ENCODE measurements at regions not wholly inside any gene's neighbourhood (a gene's known extent, or its start where the extent isn't known, plus 50 kb on each side); places are given as distances from the start of the nearest gene placed in this dataset.

DNA sequence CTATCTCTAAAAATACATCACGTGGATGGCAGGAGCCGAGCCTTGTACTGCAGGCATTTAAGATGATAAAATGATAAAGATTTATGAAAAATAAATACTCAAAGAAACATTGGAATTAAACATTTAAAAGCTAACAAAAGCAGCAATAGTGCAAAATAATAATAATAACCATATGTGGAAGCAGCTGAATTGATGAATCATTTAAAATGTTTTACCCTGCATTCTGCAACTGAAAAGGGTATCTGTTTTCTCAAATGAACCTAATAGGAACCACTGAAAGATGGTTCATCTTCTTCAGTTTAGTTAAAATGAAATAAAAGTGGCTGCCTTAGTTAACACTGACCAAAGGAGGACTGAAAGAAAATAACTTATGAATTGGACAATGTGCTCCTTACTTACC lies 436.1 kb downstream of the TUSC7 start:
- no peak overlapping the region for H3K4me2 ChIP-seq (ENCODE audit: insufficient read depth in 1 of 2, low read depth in 2 of 2, low read length in 2 of 2)
- TF ChIP-seq RNF2 (IDR thresholded peaks at IDR 0.05; ENCODE audit: borderline replicate concordance, low read depth, low read length, missing control alignments, poor library complexity, severe bottlenecking) (no peak), CREB1 (IDR thresholded peaks at IDR 0.05) (no peak), RXRA (IDR thresholded peaks at IDR 0.05; ENCODE audit: insufficient read depth, low read depth, low read length) (no peak), POLR2AphosphoS5 (IDR thresholded peaks at IDR 0.05; ENCODE audit: low read depth, low read length) (no peak)
- H2AFZ ChIP-seq (ENCODE audit: low read length) = no peak overlapping the region
- no peaks in the 10 kb centered on the region for H3K9me3 ChIP-seq (ENCODE audit: insufficient read depth in 2 of 2, low read depth in 1 of 2, low read length in 1 of 2)
- DNase-seq (ENCODE audit: low read depth in 1 of 2, low spot score in 2 of 2) = no peak
- no peak for FAIRE-seq
- H3K79me1 ChIP-seq (ENCODE audit: low read depth, low read length) = no peaks in the 10 kb centered on the region
- ChIA-PET POLR2A (ENCODE audit: partially characterized antibody) (no interaction called here), CTCF (ENCODE audit: partially characterized antibody) (interaction anchor here (0.5 to 1.7 kb wide), 3 partner anchors 8 to 752 kb away, joined by 3 to 4 read pairs (median 3); no protein-coding TSS in a partner anchor)
- no peak overlapping the region for H2AK5ac ChIP-seq (ENCODE audit: low read depth, low read length)
- no peaks in the 10 kb centered on the region for H3K23me2 ChIP-seq (ENCODE audit: low read depth, low read length)
- no peaks in the 10 kb centered on the region for H4K20me1 ChIP-seq (replicated peaks in 1 of 2; ENCODE audit: control insufficient read depth in 1 of 2, insufficient read depth in 2 of 2, low read length in 2 of 2)
- H2BK15ac ChIP-seq (ENCODE audit: low read length) = no peak overlapping the region
- H3K56ac ChIP-seq (replicated peaks; ENCODE audit: insufficient read length, low read depth, low read length) = no peak overlapping the region
- no peaks in the 10 kb centered on the region for H3K79me2 ChIP-seq (ENCODE audit: control insufficient read depth in 1 of 2, insufficient read depth in 2 of 2, low read length in 2 of 2)
- peaks cover 0 to 7% (median 0%) of the 10 kb centered on the region in 4 experiments; a peak in 3 of 7 replicates for H3K4me1 ChIP-seq (replicated peaks in 1 of 4; ENCODE audit: control insufficient read depth in 3 of 4, insufficient read depth in 4 of 4, low read length in 3 of 4)
- H3K36me3 ChIP-seq (ENCODE audit: control insufficient read depth in 2 of 4, insufficient read depth in 4 of 4, low read length in 3 of 4) = no peaks in the 10 kb centered on the region
- no peaks in the 10 kb centered on the region for H3K27me3 ChIP-seq (replicated peaks in 1 of 4; ENCODE audit: control insufficient read depth in 3 of 4, extremely low read depth in 1 of 4, insufficient read depth in 3 of 4, low read length in 3 of 4)
- H2BK5ac ChIP-seq (ENCODE audit: low read depth, low read length) = no peak overlapping the region
- no peak overlapping the region for H3K18ac ChIP-seq (ENCODE audit: extremely low read depth, low read length)
- no peak overlapping the region for H4K8ac ChIP-seq (ENCODE audit: extremely low read depth, insufficient read depth, low read length)
- 85% methylated on average over 2 of the region's 2 CpGs; no CpG with 5 or more reads in 1 of the 2 experiments for WGBS, 2 experiments (ENCODE audit: extremely low coverage in 1 of 2, insufficient coverage in 1 of 2, insufficient read length in 1 of 2, insufficient replicate concordance in 2 of 2, low coverage in 1 of 2, low lambda C conversion rate in 2 of 2, missing lambda C conversion rate in 1 of 2)
- H3K23ac ChIP-seq (ENCODE audit: insufficient read length) = no peak overlapping the region
- H2BK120ac ChIP-seq (replicated peaks; ENCODE audit: low read depth, low read length) = no peak overlapping the region
- H3K9ac ChIP-seq (replicated peaks in 1 of 4; ENCODE audit: extremely low read depth in 1 of 4, low read depth in 3 of 4, low read length in 3 of 4) = no peak overlapping the region
- H2BK20ac ChIP-seq (ENCODE audit: low read length) = no peak overlapping the region
- H4K91ac ChIP-seq (replicated peaks; ENCODE audit: insufficient read length, low read length) = no peak overlapping the region
- H4K5ac ChIP-seq (ENCODE audit: insufficient read length, low read depth, low read length) = no peak overlapping the region
- no peak overlapping the region for H3K4ac ChIP-seq (replicated peaks; ENCODE audit: insufficient read length, low read depth, low read length)
- no peak overlapping the region for H2BK12ac ChIP-seq (ENCODE audit: low read depth, low read length)
- H3K4me3 ChIP-seq (ENCODE audit: extremely low read depth in 1 of 4, insufficient read depth in 2 of 4, low read depth in 3 of 4, low read length in 4 of 4) = no peak overlapping the region
- no peak overlapping the region for H3K14ac ChIP-seq (ENCODE audit: insufficient read length)
- H3K27ac ChIP-seq (ENCODE audit: low read depth, low read length) = no peak overlapping the region
